ENCODE measurements at regions not wholly inside any gene's neighbourhood (a gene's known extent, or its start where the extent isn't known, plus 50 kb on each side); places are given as distances from the start of the nearest gene placed in this dataset.

DNA sequence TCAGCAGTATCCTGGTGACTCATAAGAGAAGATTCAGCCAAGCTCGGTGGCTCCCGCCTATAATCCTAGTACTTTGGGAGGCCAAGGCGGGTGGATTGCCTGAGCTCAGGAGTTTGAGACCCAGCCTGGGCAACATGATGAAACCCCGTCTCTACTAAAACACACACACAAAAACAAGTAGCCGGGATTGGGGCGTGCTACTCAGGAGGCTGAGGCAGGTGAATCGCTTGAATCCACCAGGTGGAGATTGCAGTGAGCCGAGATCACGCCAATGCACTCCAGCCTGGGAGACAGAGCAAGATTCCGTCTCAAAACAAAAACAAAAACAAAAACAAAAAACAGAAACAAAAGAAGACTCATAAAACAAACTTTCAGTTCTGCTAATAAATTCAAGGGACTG lies 551.1 kb upstream of the POT1 start:
- TF ChIP-seq, protein P1, sequence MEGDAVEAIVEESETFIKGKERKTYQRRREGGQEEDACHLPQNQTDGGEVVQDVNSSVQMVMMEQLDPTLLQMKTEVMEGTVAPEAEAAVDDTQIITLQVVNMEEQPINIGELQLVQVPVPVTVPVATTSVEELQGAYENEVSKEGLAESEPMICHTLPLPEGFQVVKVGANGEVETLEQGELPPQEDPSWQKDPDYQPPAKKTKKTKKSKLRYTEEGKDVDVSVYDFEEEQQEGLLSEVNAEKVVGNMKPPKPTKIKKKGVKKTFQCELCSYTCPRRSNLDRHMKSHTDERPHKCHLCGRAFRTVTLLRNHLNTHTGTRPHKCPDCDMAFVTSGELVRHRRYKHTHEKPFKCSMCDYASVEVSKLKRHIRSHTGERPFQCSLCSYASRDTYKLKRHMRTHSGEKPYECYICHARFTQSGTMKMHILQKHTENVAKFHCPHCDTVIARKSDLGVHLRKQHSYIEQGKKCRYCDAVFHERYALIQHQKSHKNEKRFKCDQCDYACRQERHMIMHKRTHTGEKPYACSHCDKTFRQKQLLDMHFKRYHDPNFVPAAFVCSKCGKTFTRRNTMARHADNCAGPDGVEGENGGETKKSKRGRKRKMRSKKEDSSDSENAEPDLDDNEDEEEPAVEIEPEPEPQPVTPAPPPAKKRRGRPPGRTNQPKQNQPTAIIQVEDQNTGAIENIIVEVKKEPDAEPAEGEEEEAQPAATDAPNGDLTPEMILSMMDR (conservative IDR thresholded peaks at IDR 0.05 in 1 of 2, IDR thresholded peaks at IDR 0.05 in 1 of 2; ENCODE audit: low read depth in 1 of 2, low read length in 2 of 2) = no peak
- TF ChIP-seq EZH2 (IDR thresholded peaks at IDR 0.05; ENCODE audit: low read length, missing control alignments) = no peak

All from fibroblast of lung (primary cell).